GM21528 (cell line): ENCODE measurements at regions not wholly inside any gene's neighbourhood (a gene's known extent, or its start where the extent isn't known, plus 50 kb on each side); places are given as distances from the start of the nearest gene placed in this dataset.

Source experiments
- ATAC-seq: cut with Tn5 transposase; IDR thresholded peaks from one replicate; pipeline ENCODE4 v1.9.1; 2021; ENCODE audit warnings: mild to moderate bottlenecking, moderate library complexity; ENCODE audit not compliant: unreplicated experiment, low FRiP score

GRCh38 chr18:65018184-65018583 is 732.6 kb upstream of the CDH7 start:
- ATAC-seq, result no peak

GRCh38 chr18:65017372-65017760 is 733.4 kb upstream of the CDH7 start:
- ATAC-seq, result no peak

GRCh38 chr18:65016631-65017371 is 734.0 kb upstream of the CDH7 start:
- no peak for ATAC-seq

GRCh38 chr18:64994370-64994769 is 756.4 kb upstream of the CDH7 start:
- no peak for ATAC-seq

GRCh38 chr18:64993695-64994094 is 757.1 kb upstream of the CDH7 start:
- ATAC-seq, result no peak

- no peak for ATAC-seq
These were observed 758.2 kb upstream of the CDH7 start for GRCh38 chr18:64992654-64993053.

- ATAC-seq, result no peak
These were observed 759.7 kb upstream of the CDH7 start for GRCh38 chr18:64991102-64991501.

GRCh38 chr18:64986906-64987495 is 763.8 kb upstream of the CDH7 start:
- no peak for ATAC-seq

GRCh38 chr18:64983497-64984238 is 767.1 kb upstream of the CDH7 start:
- ATAC-seq, result no peak

GRCh38 chr18:64982414-64983055 is 768.3 kb upstream of the CDH7 start:
- no peak for ATAC-seq

GRCh38 chr18:64981915-64982314 is 768.9 kb upstream of the CDH7 start:
- no peak for ATAC-seq

- ATAC-seq, result no peak
These were observed 771.0 kb upstream of the CDH7 start for GRCh38 chr18:64979791-64980190.

- ATAC-seq, result no peak
These were observed 776.3 kb upstream of the CDH7 start for GRCh38 chr18:64974391-64975125.

GRCh38 chr18:64972545-64972944 is 778.3 kb upstream of the CDH7 start:
- ATAC-seq, result no peak

GRCh38 chr18:64966667-64967066 is 784.1 kb upstream of the CDH7 start:
- ATAC-seq, result no peak

- ATAC-seq, result no peak
These were observed 794.3 kb upstream of the CDH7 start for GRCh38 chr18:64956465-64956864.

- no peak for ATAC-seq
These were observed 800.9 kb upstream of the CDH7 start for GRCh38 chr18:64949885-64950284.

- ATAC-seq, result no peak
These were observed 787.8 kb upstream of the LINC00305 start for GRCh38 chr18:64936671-64937070.

GRCh38 chr18:64929036-64929435 is 780.1 kb upstream of the LINC00305 start:
- no peak for ATAC-seq

- no peak for ATAC-seq
These were observed 771.2 kb upstream of the LINC00305 start for GRCh38 chr18:64919971-64920570.
